Adipocyte (in vitro differentiated cells): ENCODE measurements at regions not wholly inside any gene's neighbourhood (a gene's known extent, or its start where the extent isn't known, plus 50 kb on each side); places are given as distances from the start of the nearest gene placed in this dataset.

Experiments
- DNase-seq: peaks from one replicate; pipeline ENCODE4 v3.0.0-alpha.2; 2015; ENCODE audit warnings: low read depth
- H3K27me3 ChIP-seq: replicated peaks from 2 replicates; pipeline ENCODE4 v1.7.0; 2013; ENCODE audit warnings: mild to moderate bottlenecking, low read length, moderate library complexity; ENCODE audit not compliant: control insufficient read depth, insufficient read depth
- H3K36me3 ChIP-seq: 2 replicates; pipeline ENCODE4 v1.7.0; 2013; ENCODE audit warnings: low read length, mild to moderate bottlenecking, moderate library complexity; ENCODE audit not compliant: control insufficient read depth, insufficient read depth, severe bottlenecking
- H3K4me1 ChIP-seq: 2 replicates; pipeline ENCODE4 v1.7.0; 2013; ENCODE audit warnings: mild to moderate bottlenecking, low read length, moderate library complexity; ENCODE audit not compliant: control insufficient read depth, insufficient read depth
- H3K4me3 ChIP-seq: 2 replicates; pipeline ENCODE4 v1.7.0; 2013; ENCODE audit warnings: mild to moderate bottlenecking, low read length, moderate library complexity
- H3K9ac ChIP-seq: 2 replicates; pipeline ENCODE4 v1.7.0; 2013; ENCODE audit warnings: mild to moderate bottlenecking, low read length, moderate library complexity
- H3K9me3 ChIP-seq: 2 replicates; pipeline ENCODE4 v1.7.0; 2013; ENCODE audit warnings: mild to moderate bottlenecking, low read length, moderate library complexity; ENCODE audit not compliant: control insufficient read depth

- no peak overlapping the region for H3K9ac ChIP-seq
- no peaks in the 10 kb centered on the region for H3K27me3 ChIP-seq
- DNase-seq = no peak
- H3K9me3 ChIP-seq = peaks cover 5% of the 10 kb centered on the region
- no peaks in the 10 kb centered on the region for H3K36me3 ChIP-seq
- H3K4me1 ChIP-seq = no peaks in the 10 kb centered on the region
- H3K4me3 ChIP-seq = no peak overlapping the region
Measured at GRCh38 chr3:3685721-3686120, 113.5 kb upstream of the LRRN1 start.

DNA sequence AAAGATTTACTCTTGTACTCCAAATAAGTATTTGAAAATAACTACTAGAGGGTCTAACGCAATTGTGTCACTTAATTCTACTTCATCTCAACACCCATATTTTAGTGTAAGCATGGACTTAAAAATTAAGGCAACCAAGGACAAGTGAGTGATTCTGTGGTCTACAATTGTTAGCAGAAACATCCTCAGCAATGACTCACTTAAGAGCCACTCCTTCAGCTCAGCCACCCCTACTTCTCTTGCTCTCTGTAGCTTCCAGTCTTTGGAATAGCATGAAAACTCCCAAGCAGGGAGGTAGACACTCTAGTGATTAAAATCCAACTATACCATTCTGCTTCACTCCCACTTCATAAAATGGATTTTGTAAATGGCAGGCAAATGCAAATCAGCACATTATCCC lies 116.0 kb upstream of the LRRN1 start:
- no peak for DNase-seq
- Histone ChIP-seq H3K4me1 (no peaks in the 10 kb centered on the region), H3K9ac (no peak overlapping the region), H3K9me3 (peaks cover 5% of the 10 kb centered on the region), H3K4me3 (no peak overlapping the region), H3K36me3 (no peaks in the 10 kb centered on the region), H3K27me3 (no peaks in the 10 kb centered on the region)

- Histone ChIP-seq H3K4me3 (no peak overlapping the region), H3K36me3 (no peaks in the 10 kb centered on the region), H3K9me3 (no peaks in the 10 kb centered on the region), H3K27me3 (no peaks in the 10 kb centered on the region), H3K9ac (no peak overlapping the region), H3K4me1 (no peaks in the 10 kb centered on the region)
- DNase-seq = no peak
Measured at GRCh38 chr3:3675801-3676200, 123.4 kb upstream of the LRRN1 start.

- Histone ChIP-seq H3K36me3 (no peaks in the 10 kb centered on the region), H3K9ac (no peak overlapping the region), H3K9me3 (no peaks in the 10 kb centered on the region), H3K4me1 (no peaks in the 10 kb centered on the region), H3K4me3 (no peak overlapping the region), H3K27me3 (no peaks in the 10 kb centered on the region)
- no peak for DNase-seq
Measured at GRCh38 chr3:3675186-3675585, 124.0 kb upstream of the LRRN1 start.

- no peak for DNase-seq
- no peak overlapping the region for H3K9ac ChIP-seq
- no peaks in the 10 kb centered on the region for H3K36me3 ChIP-seq
- H3K4me1 ChIP-seq = no peaks in the 10 kb centered on the region
- H3K4me3 ChIP-seq = no peak overlapping the region
- peaks cover 14% of the 10 kb centered on the region for H3K9me3 ChIP-seq
- H3K27me3 ChIP-seq = no peaks in the 10 kb centered on the region
Measured at GRCh38 chr3:3666664-3667063, 132.6 kb upstream of the LRRN1 start.

GRCh38 chr3:3665961-3666640 lies 133.1 kb upstream of the LRRN1 start:
- Histone ChIP-seq H3K4me3 (no peak overlapping the region), H3K9ac (no peak overlapping the region), H3K36me3 (no peaks in the 10 kb centered on the region), H3K9me3 (peaks cover 14% of the 10 kb centered on the region), H3K27me3 (no peaks in the 10 kb centered on the region), H3K4me1 (no peaks in the 10 kb centered on the region)
- DNase-seq = no peak

DNA sequence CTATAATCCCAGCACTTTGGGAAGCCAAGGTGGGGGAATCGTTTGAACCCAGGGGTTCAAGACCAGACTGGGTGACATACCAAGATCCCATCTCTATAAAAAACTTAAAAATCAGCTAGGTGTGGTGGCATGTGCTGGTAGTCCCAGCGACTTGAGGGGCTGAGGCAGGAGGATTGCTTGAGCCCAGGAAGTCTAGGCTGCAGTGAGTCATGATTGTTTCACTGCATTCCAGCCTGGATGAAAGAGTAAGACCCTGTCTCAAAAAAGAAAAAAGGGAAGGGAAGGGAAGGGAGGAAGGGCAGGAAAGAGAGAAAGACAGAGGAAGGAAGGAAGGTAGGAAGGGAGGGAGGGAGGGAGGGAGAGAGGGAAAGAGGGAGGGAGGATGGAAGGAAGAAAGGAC lies 133.7 kb upstream of the LRRN1 start:
- Histone ChIP-seq H3K4me3 (no peak overlapping the region), H3K9ac (no peak overlapping the region)
- no peak for DNase-seq

GRCh38 chr3:3664935-3665334 lies 134.3 kb upstream of the LRRN1 start:
- H3K4me3 ChIP-seq = no peak overlapping the region
- H3K27me3 ChIP-seq = no peaks in the 10 kb centered on the region
- DNase-seq = no peak
- no peaks in the 10 kb centered on the region for H3K36me3 ChIP-seq
- no peak overlapping the region for H3K9ac ChIP-seq
- H3K4me1 ChIP-seq = no peaks in the 10 kb centered on the region
- peaks cover 14% of the 10 kb centered on the region for H3K9me3 ChIP-seq

More for the DNA sequence above, 133.7 kb upstream of the LRRN1 start:
- no peaks in the 10 kb centered on the region for H3K36me3 ChIP-seq
- H3K9me3 ChIP-seq = peaks cover 14% of the 10 kb centered on the region
- H3K27me3 ChIP-seq = no peaks in the 10 kb centered on the region
- H3K4me1 ChIP-seq = no peaks in the 10 kb centered on the region

- Histone ChIP-seq H3K9ac (no peak overlapping the region), H3K9me3 (peaks cover 16% of the 10 kb centered on the region), H3K27me3 (no peaks in the 10 kb centered on the region), H3K36me3 (no peaks in the 10 kb centered on the region), H3K4me3 (no peak overlapping the region), H3K4me1 (no peaks in the 10 kb centered on the region)
- no peak for DNase-seq
Measured at GRCh38 chr3:3662610-3663009, 136.6 kb upstream of the LRRN1 start.

DNA sequence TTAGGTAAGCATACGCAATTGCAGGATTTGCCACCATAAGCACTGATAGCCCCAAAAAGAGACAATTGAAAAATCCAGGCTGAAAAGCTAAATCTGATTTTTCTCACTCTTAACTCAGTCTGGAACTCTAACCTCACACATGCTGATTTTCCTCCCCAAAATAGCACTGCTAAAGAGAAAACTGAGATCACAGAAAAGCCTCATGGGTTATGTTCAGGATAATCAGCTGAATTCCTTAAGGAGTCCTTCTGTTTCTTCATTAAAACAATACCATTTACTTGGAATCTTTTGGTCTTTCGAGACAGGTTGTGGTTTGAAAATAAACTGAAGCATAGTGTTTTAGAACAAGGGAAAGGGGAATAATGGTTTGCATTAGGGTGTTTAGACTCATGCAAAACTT lies 144.3 kb upstream of the LRRN1 start:
- Histone ChIP-seq H3K9me3 (peaks cover 11% of the 10 kb centered on the region), H3K4me1 (no peaks in the 10 kb centered on the region), H3K4me3 (no peak overlapping the region), H3K36me3 (no peaks in the 10 kb centered on the region), H3K9ac (no peak overlapping the region), H3K27me3 (no peaks in the 10 kb centered on the region)
- DNase-seq = no peak

- no peak overlapping the region for H3K4me3 ChIP-seq
- no peak for DNase-seq
Measured at GRCh38 chr3:3648988-3649679, 150.1 kb upstream of the LRRN1 start.

More at GRCh38 chr3:3648988-3649679, 150.1 kb upstream of the LRRN1 start:
- Histone ChIP-seq H3K9me3 (peaks cover 5% of the 10 kb centered on the region), H3K27me3 (no peaks in the 10 kb centered on the region), H3K9ac (no peak overlapping the region), H3K4me1 (no peaks in the 10 kb centered on the region), H3K36me3 (no peaks in the 10 kb centered on the region)
